GM23338 (cell line): ENCODE measurements at regions not wholly inside any gene's neighbourhood (a gene's known extent, or its start where the extent isn't known, plus 50 kb on each side); places are given as distances from the start of the nearest gene placed in this dataset.

Experiments used
- ATAC-seq: fragments of 200-7000 bp; cut with Tn5 transposase; 3 replicates; pipeline ENCODE4 v1.9.1; 2020
- DNase-seq: peaks from one replicate; pipeline ENCODE4 v3.0.0-alpha.2; 2015; ENCODE audit warnings: low spot score
- H2AFZ ChIP-seq: fragments of 200-600 bp; sonication (generic); 2 replicates; pipeline ENCODE4 v1.8.0; 2016; ENCODE audit warnings: antibody characterized with exemption, mild to moderate bottlenecking, moderate library complexity
- H3F3A ChIP-seq: fragments of 200-600 bp; sonication (generic); replicated peaks from 2 replicates; pipeline ENCODE4 v1.8.0; 2017; ENCODE audit warnings: antibody characterized with exemption, mixed run types, low read depth
- H3K27ac ChIP-seq: fragments of 200-600 bp; sonication (generic); 2 replicates; pipeline ENCODE4 v1.6.1; 2016; ENCODE audit warnings: low read depth
- H3K27me3 ChIP-seq: fragments of 200-600 bp; sonication (generic); 2 replicates; pipeline ENCODE4 v1.8.0; 2016; ENCODE audit warnings: mild to moderate bottlenecking, mixed run types, moderate library complexity; ENCODE audit not compliant: insufficient read depth
- H3K36me3 ChIP-seq: fragments of 200-600 bp; sonication (generic); 2 replicates; pipeline ENCODE4 v1.8.0; 2016; ENCODE audit warnings: mild to moderate bottlenecking; ENCODE audit not compliant: insufficient read depth
- H3K4me1 ChIP-seq: fragments of 200-600 bp; sonication (generic); 2 replicates; pipeline ENCODE4 v1.8.0; 2016; ENCODE audit warnings: mild to moderate bottlenecking, moderate library complexity; ENCODE audit not compliant: insufficient read depth
- H3K4me2 ChIP-seq: fragments of 200-600 bp; sonication (generic); 2 replicates; pipeline ENCODE4 v1.7.1; 2017; ENCODE audit warnings: mixed run types
- H3K4me3 ChIP-seq: fragments of 200-600 bp; sonication (generic); 2 replicates; pipeline ENCODE4 v1.6.1; 2016; ENCODE audit warnings: mixed run types
- H3K79me2 ChIP-seq: fragments of 200-600 bp; sonication (generic); replicated peaks from 2 replicates; pipeline ENCODE4 v1.8.0; 2017; ENCODE audit warnings: mild to moderate bottlenecking; ENCODE audit not compliant: insufficient read depth
- H3K9me2 ChIP-seq: fragments of 200-600 bp; sonication (generic); 2 replicates; pipeline ENCODE4 v1.8.0; 2017; ENCODE audit not compliant: insufficient read depth
- H4K20me1 ChIP-seq: fragments of 200-600 bp; sonication (generic); replicated peaks from 2 replicates; pipeline ENCODE4 v1.8.0; 2017; ENCODE audit warnings: mild to moderate bottlenecking; ENCODE audit not compliant: insufficient read depth
- H3K27ac Mint-ChIP-seq: 2 replicates; pipeline ENCODE4 v1.8.0; 2020; ENCODE audit warnings: inconsistent platforms, mild to moderate bottlenecking, moderate library complexity, mixed read lengths
- H3K27me3 Mint-ChIP-seq: 3 replicates; pipeline ENCODE4 v1.8.0; 2022; ENCODE audit warnings: low read depth, mild to moderate bottlenecking, moderate library complexity, mixed read lengths, inconsistent platforms; ENCODE audit not compliant: insufficient read depth, poor library complexity
- H3K36me3 Mint-ChIP-seq: 3 replicates; pipeline ENCODE4 v1.8.0; 2021; ENCODE audit warnings: low read depth, mild to moderate bottlenecking, inconsistent platforms, moderate library complexity, mixed read lengths
- H3K4me1 Mint-ChIP-seq: 3 replicates; pipeline ENCODE4 v1.8.0; 2020; ENCODE audit warnings: mild to moderate bottlenecking, inconsistent platforms, mixed read lengths
- H3K4me3 Mint-ChIP-seq: 3 replicates; pipeline ENCODE4 v1.8.0; 2021; ENCODE audit warnings: moderate library complexity, mild to moderate bottlenecking, inconsistent platforms, mixed read lengths
- H3K9me3 Mint-ChIP-seq: 3 replicates; pipeline ENCODE4 v1.8.0; 2020; ENCODE audit warnings: moderate library complexity, mild to moderate bottlenecking, inconsistent platforms, mixed read lengths
- CREB1 ChIP-seq: fragments of 250-450 bp; sonication (Bioruptor Pico); IDR thresholded peaks from 2 replicates; pipeline ENCODE4 v1.5.0; 2020; ENCODE audit warnings: low read depth, mild to moderate bottlenecking, moderate library complexity
- EZH2phosphoT487 ChIP-seq: fragments of 200-600 bp; sonication (generic); IDR thresholded peaks from one replicate; pipeline ENCODE4 v1.8.1; 2018; ENCODE audit warnings: antibody characterized with exemption; ENCODE audit not compliant: unreplicated experiment
- JUNB ChIP-seq: IDR thresholded peaks from one replicate; pipeline ENCODE4 v1.6.1; 2016; ENCODE audit warnings: antibody characterized with exemption; ENCODE audit not compliant: unreplicated experiment
- NANOG ChIP-seq: IDR thresholded peaks from 2 replicates; pipeline ENCODE4 v1.6.1; 2016; ENCODE audit warnings: antibody characterized with exemption, borderline replicate concordance
- ZNF114 ChIP-seq: fragments of 250-450 bp; sonication (Bioruptor Pico); IDR thresholded peaks from 2 replicates; pipeline ENCODE4 v1.5.0; 2020; ENCODE audit warnings: mild to moderate bottlenecking, moderate library complexity
- ZNF331 ChIP-seq: fragments of 250-450 bp; sonication (Bioruptor Pico); IDR thresholded peaks from 2 replicates; pipeline ENCODE4 v1.5.0; 2020; ENCODE audit warnings: low read depth, mild to moderate bottlenecking, moderate library complexity
- TF ChIP-seq, protein P1 (sequence below), 2 experiments: fragments of 200-600 bp in 1 of 2; sonication (generic) in 1 of 2; conservative IDR thresholded peaks; 2 replicates each; pipeline versions ENCODE4 v1.5.1 to v1.6.1; 2016 to 2017; ENCODE audit warnings: antibody characterized with exemption in 2 of 2, low read depth in 2 of 2, mild to moderate bottlenecking in 2 of 2, moderate library complexity in 1 of 2
- TF ChIP-seq, protein P2 (sequence below): IDR thresholded peaks from 2 replicates; pipeline ENCODE4 v1.6.1; 2016; ENCODE audit warnings: antibody characterized with exemption
- TF ChIP-seq, protein P3 (sequence below): fragments of 250-450 bp; sonication (Bioruptor Pico); IDR thresholded peaks from 2 replicates; pipeline ENCODE4 v1.5.0; 2020; ENCODE audit warnings: mild to moderate bottlenecking, moderate library complexity
- TF ChIP-seq, protein P4 (sequence below): IDR thresholded peaks from one replicate; pipeline ENCODE4 v1.6.1; 2018; ENCODE audit warnings: antibody characterized with exemption; ENCODE audit not compliant: unreplicated experiment

DNA sequence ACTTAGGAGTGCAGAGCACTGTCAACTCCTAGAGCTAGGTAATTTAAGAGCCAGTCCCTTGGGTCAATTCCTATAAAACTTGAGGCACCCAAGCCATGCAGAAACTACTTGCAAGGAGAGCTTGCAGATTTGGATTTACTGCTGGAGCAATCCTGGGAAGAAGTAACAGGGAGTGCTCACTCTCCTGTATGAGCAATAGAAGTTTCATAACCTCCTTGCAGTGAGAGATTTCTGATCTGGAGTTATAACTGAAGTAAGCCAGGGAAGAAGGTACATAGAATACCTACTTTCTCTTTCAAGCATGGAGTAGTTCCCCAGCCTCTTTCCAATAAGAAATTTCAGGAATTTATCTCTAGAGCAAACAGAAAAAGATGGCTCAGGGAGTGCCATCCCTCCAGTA is 650.1 kb upstream of the USP15 start:
- Mint-ChIP-seq H3K27me3 (peaks cover 1% of the 10 kb centered on the region), H3K27ac (no peak overlapping the region), H3K36me3 (no peaks in the 10 kb centered on the region), H3K4me3 (no peak overlapping the region), H3K4me1 (no peaks in the 10 kb centered on the region), H3K9me3 (0 out of 3 replicates have a peak, but pooled peaks cover 2% of the 10 kb centered on the region)
- Histone ChIP-seq H3K79me2 (no peaks in the 10 kb centered on the region), H3F3A (no peaks in the 10 kb centered on the region), H3K4me1 (no peaks in the 10 kb centered on the region), H3K27me3 (no peaks in the 10 kb centered on the region), H3K4me3 (no peak overlapping the region), H4K20me1 (no peaks in the 10 kb centered on the region), H3K4me2 (no peak overlapping the region), H3K27ac (no peak overlapping the region), H3K9me2 (peaks cover 3% of the 10 kb centered on the region; the same call in 1 of the 2 replicates), H2AFZ (peak overlapping the region; percentile 76), H3K36me3 (no peaks in the 10 kb centered on the region)
- no peak for ATAC-seq
- TF ChIP-seq ZNF331 (CRISPR knock-in tag) (no peak), JUNB (no peak), CREB1 (CRISPR knock-in tag) (no peak), ZNF114 (CRISPR knock-in tag) (no peak), EZH2phosphoT487 (no peak), NANOG (no peak)
- TF ChIP-seq, protein P1, sequence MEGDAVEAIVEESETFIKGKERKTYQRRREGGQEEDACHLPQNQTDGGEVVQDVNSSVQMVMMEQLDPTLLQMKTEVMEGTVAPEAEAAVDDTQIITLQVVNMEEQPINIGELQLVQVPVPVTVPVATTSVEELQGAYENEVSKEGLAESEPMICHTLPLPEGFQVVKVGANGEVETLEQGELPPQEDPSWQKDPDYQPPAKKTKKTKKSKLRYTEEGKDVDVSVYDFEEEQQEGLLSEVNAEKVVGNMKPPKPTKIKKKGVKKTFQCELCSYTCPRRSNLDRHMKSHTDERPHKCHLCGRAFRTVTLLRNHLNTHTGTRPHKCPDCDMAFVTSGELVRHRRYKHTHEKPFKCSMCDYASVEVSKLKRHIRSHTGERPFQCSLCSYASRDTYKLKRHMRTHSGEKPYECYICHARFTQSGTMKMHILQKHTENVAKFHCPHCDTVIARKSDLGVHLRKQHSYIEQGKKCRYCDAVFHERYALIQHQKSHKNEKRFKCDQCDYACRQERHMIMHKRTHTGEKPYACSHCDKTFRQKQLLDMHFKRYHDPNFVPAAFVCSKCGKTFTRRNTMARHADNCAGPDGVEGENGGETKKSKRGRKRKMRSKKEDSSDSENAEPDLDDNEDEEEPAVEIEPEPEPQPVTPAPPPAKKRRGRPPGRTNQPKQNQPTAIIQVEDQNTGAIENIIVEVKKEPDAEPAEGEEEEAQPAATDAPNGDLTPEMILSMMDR (conservative IDR thresholded peaks at IDR 0.05; ENCODE audit: low read depth in 2 of 2), result no peak
- TF ChIP-seq, protein P2, sequence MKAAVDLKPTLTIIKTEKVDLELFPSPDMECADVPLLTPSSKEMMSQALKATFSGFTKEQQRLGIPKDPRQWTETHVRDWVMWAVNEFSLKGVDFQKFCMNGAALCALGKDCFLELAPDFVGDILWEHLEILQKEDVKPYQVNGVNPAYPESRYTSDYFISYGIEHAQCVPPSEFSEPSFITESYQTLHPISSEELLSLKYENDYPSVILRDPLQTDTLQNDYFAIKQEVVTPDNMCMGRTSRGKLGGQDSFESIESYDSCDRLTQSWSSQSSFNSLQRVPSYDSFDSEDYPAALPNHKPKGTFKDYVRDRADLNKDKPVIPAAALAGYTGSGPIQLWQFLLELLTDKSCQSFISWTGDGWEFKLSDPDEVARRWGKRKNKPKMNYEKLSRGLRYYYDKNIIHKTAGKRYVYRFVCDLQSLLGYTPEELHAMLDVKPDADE, result no peak
- TF ChIP-seq, protein P3, sequence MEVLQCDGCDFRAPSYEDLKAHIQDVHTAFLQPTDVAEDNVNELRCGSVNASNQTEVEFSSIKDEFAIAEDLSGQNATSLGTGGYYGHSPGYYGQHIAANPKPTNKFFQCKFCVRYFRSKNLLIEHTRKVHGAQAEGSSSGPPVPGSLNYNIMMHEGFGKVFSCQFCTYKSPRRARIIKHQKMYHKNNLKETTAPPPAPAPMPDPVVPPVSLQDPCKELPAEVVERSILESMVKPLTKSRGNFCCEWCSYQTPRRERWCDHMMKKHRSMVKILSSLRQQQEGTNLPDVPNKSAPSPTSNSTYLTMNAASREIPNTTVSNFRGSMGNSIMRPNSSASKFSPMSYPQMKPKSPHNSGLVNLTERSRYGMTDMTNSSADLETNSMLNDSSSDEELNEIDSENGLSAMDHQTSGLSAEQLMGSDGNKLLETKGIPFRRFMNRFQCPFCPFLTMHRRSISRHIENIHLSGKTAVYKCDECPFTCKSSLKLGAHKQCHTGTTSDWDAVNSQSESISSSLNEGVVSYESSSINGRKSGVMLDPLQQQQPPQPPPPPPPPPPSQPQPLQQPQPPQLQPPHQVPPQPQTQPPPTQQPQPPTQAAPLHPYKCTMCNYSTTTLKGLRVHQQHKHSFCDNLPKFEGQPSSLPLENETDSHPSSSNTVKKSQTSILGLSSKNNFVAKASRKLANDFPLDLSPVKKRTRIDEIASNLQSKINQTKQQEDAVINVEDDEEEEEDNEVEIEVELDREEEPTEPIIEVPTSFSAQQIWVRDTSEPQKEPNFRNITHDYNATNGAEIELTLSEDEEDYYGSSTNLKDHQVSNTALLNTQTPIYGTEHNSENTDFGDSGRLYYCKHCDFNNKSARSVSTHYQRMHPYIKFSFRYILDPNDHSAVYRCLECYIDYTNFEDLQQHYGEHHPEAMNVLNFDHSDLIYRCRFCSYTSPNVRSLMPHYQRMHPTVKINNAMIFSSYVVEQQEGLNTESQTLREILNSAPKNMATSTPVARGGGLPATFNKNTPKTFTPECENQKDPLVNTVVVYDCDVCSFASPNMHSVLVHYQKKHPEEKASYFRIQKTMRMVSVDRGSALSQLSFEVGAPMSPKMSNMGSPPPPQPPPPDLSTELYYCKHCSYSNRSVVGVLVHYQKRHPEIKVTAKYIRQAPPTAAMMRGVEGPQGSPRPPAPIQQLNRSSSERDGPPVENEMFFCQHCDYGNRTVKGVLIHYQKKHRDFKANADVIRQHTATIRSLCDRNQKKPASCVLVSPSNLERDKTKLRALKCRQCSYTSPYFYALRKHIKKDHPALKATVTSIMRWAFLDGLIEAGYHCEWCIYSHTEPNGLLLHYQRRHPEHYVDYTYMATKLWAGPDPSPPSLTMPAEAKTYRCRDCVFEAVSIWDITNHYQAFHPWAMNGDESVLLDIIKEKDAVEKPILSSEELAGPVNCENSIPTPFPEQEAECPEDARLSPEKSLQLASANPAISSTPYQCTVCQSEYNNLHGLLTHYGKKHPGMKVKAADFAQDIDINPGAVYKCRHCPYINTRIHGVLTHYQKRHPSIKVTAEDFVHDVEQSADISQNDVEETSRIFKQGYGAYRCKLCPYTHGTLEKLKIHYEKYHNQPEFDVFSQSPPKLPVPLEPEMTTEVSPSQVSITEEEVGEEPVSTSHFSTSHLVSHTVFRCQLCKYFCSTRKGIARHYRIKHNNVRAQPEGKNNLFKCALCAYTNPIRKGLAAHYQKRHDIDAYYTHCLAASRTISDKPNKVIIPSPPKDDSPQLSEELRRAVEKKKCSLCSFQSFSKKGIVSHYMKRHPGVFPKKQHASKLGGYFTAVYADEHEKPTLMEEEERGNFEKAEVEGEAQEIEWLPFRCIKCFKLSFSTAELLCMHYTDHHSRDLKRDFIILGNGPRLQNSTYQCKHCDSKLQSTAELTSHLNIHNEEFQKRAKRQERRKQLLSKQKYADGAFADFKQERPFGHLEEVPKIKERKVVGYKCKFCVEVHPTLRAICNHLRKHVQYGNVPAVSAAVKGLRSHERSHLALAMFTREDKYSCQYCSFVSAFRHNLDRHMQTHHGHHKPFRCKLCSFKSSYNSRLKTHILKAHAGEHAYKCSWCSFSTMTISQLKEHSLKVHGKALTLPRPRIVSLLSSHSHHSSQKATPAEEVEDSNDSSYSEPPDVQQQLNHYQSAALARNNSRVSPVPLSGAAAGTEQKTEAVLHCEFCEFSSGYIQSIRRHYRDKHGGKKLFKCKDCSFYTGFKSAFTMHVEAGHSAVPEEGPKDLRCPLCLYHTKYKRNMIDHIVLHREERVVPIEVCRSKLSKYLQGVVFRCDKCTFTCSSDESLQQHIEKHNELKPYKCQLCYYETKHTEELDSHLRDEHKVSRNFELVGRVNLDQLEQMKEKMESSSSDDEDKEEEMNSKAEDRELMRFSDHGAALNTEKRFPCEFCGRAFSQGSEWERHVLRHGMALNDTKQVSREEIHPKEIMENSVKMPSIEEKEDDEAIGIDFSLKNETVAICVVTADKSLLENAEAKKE (CRISPR knock-in tag), result no peak
- TF ChIP-seq, protein P4, sequence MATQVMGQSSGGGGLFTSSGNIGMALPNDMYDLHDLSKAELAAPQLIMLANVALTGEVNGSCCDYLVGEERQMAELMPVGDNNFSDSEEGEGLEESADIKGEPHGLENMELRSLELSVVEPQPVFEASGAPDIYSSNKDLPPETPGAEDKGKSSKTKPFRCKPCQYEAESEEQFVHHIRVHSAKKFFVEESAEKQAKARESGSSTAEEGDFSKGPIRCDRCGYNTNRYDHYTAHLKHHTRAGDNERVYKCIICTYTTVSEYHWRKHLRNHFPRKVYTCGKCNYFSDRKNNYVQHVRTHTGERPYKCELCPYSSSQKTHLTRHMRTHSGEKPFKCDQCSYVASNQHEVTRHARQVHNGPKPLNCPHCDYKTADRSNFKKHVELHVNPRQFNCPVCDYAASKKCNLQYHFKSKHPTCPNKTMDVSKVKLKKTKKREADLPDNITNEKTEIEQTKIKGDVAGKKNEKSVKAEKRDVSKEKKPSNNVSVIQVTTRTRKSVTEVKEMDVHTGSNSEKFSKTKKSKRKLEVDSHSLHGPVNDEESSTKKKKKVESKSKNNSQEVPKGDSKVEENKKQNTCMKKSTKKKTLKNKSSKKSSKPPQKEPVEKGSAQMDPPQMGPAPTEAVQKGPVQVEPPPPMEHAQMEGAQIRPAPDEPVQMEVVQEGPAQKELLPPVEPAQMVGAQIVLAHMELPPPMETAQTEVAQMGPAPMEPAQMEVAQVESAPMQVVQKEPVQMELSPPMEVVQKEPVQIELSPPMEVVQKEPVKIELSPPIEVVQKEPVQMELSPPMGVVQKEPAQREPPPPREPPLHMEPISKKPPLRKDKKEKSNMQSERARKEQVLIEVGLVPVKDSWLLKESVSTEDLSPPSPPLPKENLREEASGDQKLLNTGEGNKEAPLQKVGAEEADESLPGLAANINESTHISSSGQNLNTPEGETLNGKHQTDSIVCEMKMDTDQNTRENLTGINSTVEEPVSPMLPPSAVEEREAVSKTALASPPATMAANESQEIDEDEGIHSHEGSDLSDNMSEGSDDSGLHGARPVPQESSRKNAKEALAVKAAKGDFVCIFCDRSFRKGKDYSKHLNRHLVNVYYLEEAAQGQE, result no peak
- DNase-seq, result no peak
